Liver (tissue), 8 donors: ENCODE measurements at regions not wholly inside any gene's neighbourhood (a gene's known extent, or its start where the extent isn't known, plus 50 kb on each side); places are given as distances from the start of the nearest gene placed in this dataset.

Source experiments
- DNase-seq: peaks from one replicate; pipeline ENCODE4 v3.0.0-alpha.2; 2017; ENCODE audit warnings: low spot score
- H3K27ac ChIP-seq, 2 donors: one replicate each; pipeline ENCODE4 v1.7.0; 2013; ENCODE audit warnings: inconsistent platforms in 2 of 2, low read length in 2 of 2, control low read depth in 1 of 2, low read depth in 1 of 2, mild to moderate bottlenecking in 1 of 2
- H3K27me3 ChIP-seq, 4 donors: one replicate each; pipeline versions ENCODE4 v1.6.1 to v1.7.0; 2013; ENCODE audit warnings: low read length in 3 of 4, inconsistent platforms in 1 of 4, mild to moderate bottlenecking in 1 of 4, moderate library complexity in 1 of 4; ENCODE audit not compliant: control insufficient read depth in 4 of 4, insufficient read depth in 4 of 4
- H3K36me3 ChIP-seq, 4 donors: one replicate each; pipeline versions ENCODE4 v1.6.1 to v1.7.0; 2013; ENCODE audit warnings: low read length in 3 of 4, mild to moderate bottlenecking in 3 of 4, low read depth in 1 of 4, moderate library complexity in 1 of 4; ENCODE audit not compliant: control insufficient read depth in 4 of 4, insufficient read depth in 3 of 4
- H3K4me1 ChIP-seq, 4 donors: one replicate each; pipeline versions ENCODE4 v1.6.1 to v1.7.0; 2013; ENCODE audit warnings: low read length in 3 of 4, mild to moderate bottlenecking in 3 of 4, moderate library complexity in 1 of 4; ENCODE audit not compliant: control insufficient read depth in 4 of 4, insufficient read depth in 4 of 4
- H3K4me3 ChIP-seq, 3 donors: one replicate each; pipeline versions ENCODE4 v1.6.1 to v1.7.0; 2013; ENCODE audit warnings: low read length in 3 of 3, control low read depth in 1 of 3, low read depth in 1 of 3, mild to moderate bottlenecking in 1 of 3
- H3K9ac ChIP-seq, 2 donors: one replicate each; pipeline ENCODE4 v1.7.0; 2013; ENCODE audit warnings: low read length in 2 of 2, mild to moderate bottlenecking in 2 of 2, moderate library complexity in 2 of 2, control low read depth in 1 of 2, low read depth in 1 of 2
- H3K9me3 ChIP-seq, 4 donors: one replicate each; pipeline versions ENCODE4 v1.6.1 to v1.7.0; 2013; ENCODE audit warnings: low read length in 3 of 4; ENCODE audit not compliant: control insufficient read depth in 4 of 4
- EGR1 ChIP-seq, 2 donors: IDR thresholded peaks; 2 replicates each; pipeline ENCODE4 v1.6.1; 2016 to 2018; ENCODE audit warnings: antibody characterized with exemption in 2 of 2, low read depth in 2 of 2
- FOXA1 ChIP-seq: IDR thresholded peaks from 2 replicates; pipeline ENCODE4 v1.6.1; 2016; ENCODE audit warnings: antibody characterized with exemption
- FOXA2 ChIP-seq: IDR thresholded peaks from 2 replicates; pipeline ENCODE4 v1.6.1; 2016; ENCODE audit warnings: antibody characterized with exemption
- GABPA ChIP-seq, 2 donors: IDR thresholded peaks in 1 of 2; conservative IDR thresholded peaks in 1 of 2; 2 replicates each; pipeline ENCODE4 v1.6.1; 2016; ENCODE audit warnings: antibody characterized with exemption in 2 of 2, mild to moderate bottlenecking in 1 of 2, moderate library complexity in 1 of 2
- HNF4A ChIP-seq, 2 donors: conservative IDR thresholded peaks; 2 replicates each; pipeline ENCODE4 v1.6.1; 2016; ENCODE audit warnings: antibody characterized with exemption in 2 of 2, mild to moderate bottlenecking in 2 of 2
- HNF4G ChIP-seq: IDR thresholded peaks from 2 replicates; pipeline ENCODE4 v1.6.1; 2016; ENCODE audit warnings: antibody characterized with exemption
- JUND ChIP-seq, 2 donors: IDR thresholded peaks; 2 replicates each; pipeline ENCODE4 v1.6.1; 2016; ENCODE audit warnings: antibody characterized with exemption in 2 of 2
- NR2F2 ChIP-seq: IDR thresholded peaks from 2 replicates; pipeline ENCODE4 v1.6.1; 2016; ENCODE audit warnings: antibody characterized with exemption
- RAD21 ChIP-seq, 2 donors: IDR thresholded peaks; 2 replicates each; pipeline ENCODE4 v1.6.1; 2016; ENCODE audit warnings: antibody characterized with exemption in 2 of 2, mild to moderate bottlenecking in 2 of 2
- RXRA ChIP-seq, 2 donors: IDR thresholded peaks; 2 replicates each; pipeline ENCODE4 v1.6.1; 2017 to 2018; ENCODE audit warnings: antibody characterized with exemption in 2 of 2, mild to moderate bottlenecking in 1 of 2
- SP1 ChIP-seq: IDR thresholded peaks from 2 replicates; pipeline ENCODE4 v1.6.1; 2018; ENCODE audit warnings: antibody characterized with exemption, mild to moderate bottlenecking
- TAF1 ChIP-seq: conservative IDR thresholded peaks from 2 replicates; pipeline ENCODE4 v1.6.1; 2016; ENCODE audit warnings: antibody characterized with exemption, mild to moderate bottlenecking
- YY1 ChIP-seq: IDR thresholded peaks from 2 replicates; pipeline ENCODE4 v1.6.1; 2016; ENCODE audit warnings: antibody characterized with exemption, mild to moderate bottlenecking
- WGBS: extraction: QIAGEN DNeasy Blood & Tissue Kit; methylation state at CpG from one replicate; pipeline ENCODE4 v1.1.7; 2013; 5-methylcytosine and 5-hydroxymethylcytosine counted together
- TF ChIP-seq, protein P1 (sequence below): fragments of 150-350 bp; IDR thresholded peaks from 2 replicates; pipeline ENCODE4 v1.5.1; 2017; ENCODE audit warnings: improper control_type of control experiment, low read depth, low read length; ENCODE audit not compliant: missing input control
- TF ChIP-seq, protein P2 (sequence below): IDR thresholded peaks from 2 replicates; pipeline ENCODE4 v1.6.1; 2016; ENCODE audit warnings: antibody characterized with exemption, mild to moderate bottlenecking
- TF ChIP-seq, protein P3 (sequence below): IDR thresholded peaks from 2 replicates; pipeline ENCODE4 v1.6.1; 2016; ENCODE audit warnings: antibody characterized with exemption
- TF ChIP-seq, protein P4 (sequence below): IDR thresholded peaks from 2 replicates; pipeline ENCODE4 v1.6.1; 2016; ENCODE audit warnings: antibody characterized with exemption
- donor health status: healthy.
- donor health status: healthy.
- donor health status: healthy.
- donor health status: healthy.
- donor health status: healthy.

- Histone ChIP-seq H3K36me3 (no peaks in the 10 kb centered on the region), H3K4me3 (no peak overlapping the region), H3K4me1 (no peaks in the 10 kb centered on the region), H3K9me3 (no peaks in the 10 kb centered on the region), H3K9ac (no peak overlapping the region), H3K27ac (no peak overlapping the region), H3K27me3 (no peaks in the 10 kb centered on the region)
- DNase-seq, result no peak
- TF ChIP-seq, protein P1, sequence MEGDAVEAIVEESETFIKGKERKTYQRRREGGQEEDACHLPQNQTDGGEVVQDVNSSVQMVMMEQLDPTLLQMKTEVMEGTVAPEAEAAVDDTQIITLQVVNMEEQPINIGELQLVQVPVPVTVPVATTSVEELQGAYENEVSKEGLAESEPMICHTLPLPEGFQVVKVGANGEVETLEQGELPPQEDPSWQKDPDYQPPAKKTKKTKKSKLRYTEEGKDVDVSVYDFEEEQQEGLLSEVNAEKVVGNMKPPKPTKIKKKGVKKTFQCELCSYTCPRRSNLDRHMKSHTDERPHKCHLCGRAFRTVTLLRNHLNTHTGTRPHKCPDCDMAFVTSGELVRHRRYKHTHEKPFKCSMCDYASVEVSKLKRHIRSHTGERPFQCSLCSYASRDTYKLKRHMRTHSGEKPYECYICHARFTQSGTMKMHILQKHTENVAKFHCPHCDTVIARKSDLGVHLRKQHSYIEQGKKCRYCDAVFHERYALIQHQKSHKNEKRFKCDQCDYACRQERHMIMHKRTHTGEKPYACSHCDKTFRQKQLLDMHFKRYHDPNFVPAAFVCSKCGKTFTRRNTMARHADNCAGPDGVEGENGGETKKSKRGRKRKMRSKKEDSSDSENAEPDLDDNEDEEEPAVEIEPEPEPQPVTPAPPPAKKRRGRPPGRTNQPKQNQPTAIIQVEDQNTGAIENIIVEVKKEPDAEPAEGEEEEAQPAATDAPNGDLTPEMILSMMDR, result no peak
- 96% methylated on average over 2 of the region's 2 CpGs for WGBS
Measured at GRCh38 chr2:17309181-17309580, 209.1 kb downstream of the RAD51AP2 start.

DNA sequence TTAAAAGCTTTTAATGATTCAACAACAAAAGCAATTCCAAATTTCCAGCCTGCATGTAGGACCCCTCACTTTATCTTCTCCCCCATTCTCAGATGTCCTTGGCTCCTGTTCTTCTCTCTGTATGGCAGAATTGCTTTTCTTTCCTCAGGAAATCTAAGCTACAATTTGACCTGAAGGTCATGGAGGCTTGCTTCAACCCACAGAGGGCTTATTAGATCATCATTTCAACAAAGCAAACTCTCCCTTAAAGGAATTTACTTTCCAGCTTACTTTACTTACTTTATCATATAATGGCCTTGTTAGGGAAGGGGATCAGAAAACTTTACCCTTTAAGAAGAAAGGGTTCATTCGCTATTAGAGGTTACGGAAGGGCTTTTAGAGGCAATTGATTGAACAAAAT, 211.5 kb downstream of the RAD51AP2 start:
- no peak overlapping the region for H3K27ac ChIP-seq
- H3K36me3 ChIP-seq, result no peaks in the 10 kb centered on the region
- no peaks in the 10 kb centered on the region for H3K27me3 ChIP-seq
- H3K4me3 ChIP-seq, result no peak overlapping the region
- DNase-seq, result no peak
- WGBS, result 94% methylated on average over 2 of the region's 2 CpGs
- no peak for TF ChIP-seq TAF1
- TF ChIP-seq JUND (IDR thresholded peaks at IDR 0.05), result no peak
- TF ChIP-seq HNF4A (conservative IDR thresholded peaks at IDR 0.05), result no peak
- no peak for TF ChIP-seq HNF4G
- TF ChIP-seq FOXA1, result no peak
- TF ChIP-seq RXRA (IDR thresholded peaks at IDR 0.05), result no peak
- TF ChIP-seq, protein P2, sequence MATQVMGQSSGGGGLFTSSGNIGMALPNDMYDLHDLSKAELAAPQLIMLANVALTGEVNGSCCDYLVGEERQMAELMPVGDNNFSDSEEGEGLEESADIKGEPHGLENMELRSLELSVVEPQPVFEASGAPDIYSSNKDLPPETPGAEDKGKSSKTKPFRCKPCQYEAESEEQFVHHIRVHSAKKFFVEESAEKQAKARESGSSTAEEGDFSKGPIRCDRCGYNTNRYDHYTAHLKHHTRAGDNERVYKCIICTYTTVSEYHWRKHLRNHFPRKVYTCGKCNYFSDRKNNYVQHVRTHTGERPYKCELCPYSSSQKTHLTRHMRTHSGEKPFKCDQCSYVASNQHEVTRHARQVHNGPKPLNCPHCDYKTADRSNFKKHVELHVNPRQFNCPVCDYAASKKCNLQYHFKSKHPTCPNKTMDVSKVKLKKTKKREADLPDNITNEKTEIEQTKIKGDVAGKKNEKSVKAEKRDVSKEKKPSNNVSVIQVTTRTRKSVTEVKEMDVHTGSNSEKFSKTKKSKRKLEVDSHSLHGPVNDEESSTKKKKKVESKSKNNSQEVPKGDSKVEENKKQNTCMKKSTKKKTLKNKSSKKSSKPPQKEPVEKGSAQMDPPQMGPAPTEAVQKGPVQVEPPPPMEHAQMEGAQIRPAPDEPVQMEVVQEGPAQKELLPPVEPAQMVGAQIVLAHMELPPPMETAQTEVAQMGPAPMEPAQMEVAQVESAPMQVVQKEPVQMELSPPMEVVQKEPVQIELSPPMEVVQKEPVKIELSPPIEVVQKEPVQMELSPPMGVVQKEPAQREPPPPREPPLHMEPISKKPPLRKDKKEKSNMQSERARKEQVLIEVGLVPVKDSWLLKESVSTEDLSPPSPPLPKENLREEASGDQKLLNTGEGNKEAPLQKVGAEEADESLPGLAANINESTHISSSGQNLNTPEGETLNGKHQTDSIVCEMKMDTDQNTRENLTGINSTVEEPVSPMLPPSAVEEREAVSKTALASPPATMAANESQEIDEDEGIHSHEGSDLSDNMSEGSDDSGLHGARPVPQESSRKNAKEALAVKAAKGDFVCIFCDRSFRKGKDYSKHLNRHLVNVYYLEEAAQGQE, result no peak
- TF ChIP-seq, protein P3, sequence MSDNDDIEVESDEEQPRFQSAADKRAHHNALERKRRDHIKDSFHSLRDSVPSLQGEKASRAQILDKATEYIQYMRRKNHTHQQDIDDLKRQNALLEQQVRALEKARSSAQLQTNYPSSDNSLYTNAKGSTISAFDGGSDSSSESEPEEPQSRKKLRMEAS, result no peak
- TF ChIP-seq, protein P4, sequence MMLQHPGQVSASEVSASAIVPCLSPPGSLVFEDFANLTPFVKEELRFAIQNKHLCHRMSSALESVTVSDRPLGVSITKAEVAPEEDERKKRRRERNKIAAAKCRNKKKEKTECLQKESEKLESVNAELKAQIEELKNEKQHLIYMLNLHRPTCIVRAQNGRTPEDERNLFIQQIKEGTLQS, result no peak
- no peak for TF ChIP-seq EGR1 (IDR thresholded peaks at IDR 0.05; ENCODE audit: low read depth in 2 of 2)
- no peak for TF ChIP-seq RAD21 (IDR thresholded peaks at IDR 0.05)
- TF ChIP-seq NR2F2, result no peak
- no peak for TF ChIP-seq YY1
- H3K9me3 ChIP-seq, result no peaks in the 10 kb centered on the region
- no peak overlapping the region for H3K9ac ChIP-seq
- no peaks in the 10 kb centered on the region for H3K4me1 ChIP-seq

GRCh38 chr2:17306219-17306618, 212.0 kb downstream of the RAD51AP2 start:
- no peak overlapping the region for H3K27ac ChIP-seq
- no peak overlapping the region for H3K9ac ChIP-seq
- H3K4me3 ChIP-seq, result no peak overlapping the region
- H3K4me1 ChIP-seq, result no peaks in the 10 kb centered on the region
- 93% methylated on average over 1 of the region's 1 CpG for WGBS
- H3K27me3 ChIP-seq, result no peaks in the 10 kb centered on the region
- no peak for TF ChIP-seq GABPA (IDR thresholded peaks at IDR 0.05 in 1 of 2, conservative IDR thresholded peaks at IDR 0.05 in 1 of 2)
- TF ChIP-seq RXRA (IDR thresholded peaks at IDR 0.05), result peak; percentile 21 to 26
- no peak for TF ChIP-seq JUND (IDR thresholded peaks at IDR 0.05)
- peak; percentile 41 for TF ChIP-seq FOXA2
- TF ChIP-seq SP1, result no peak
- no peak for TF ChIP-seq HNF4G
- TF ChIP-seq HNF4A (conservative IDR thresholded peaks at IDR 0.05), result peak; percentile 51 to 56
- DNase-seq, result no peak
- H3K9me3 ChIP-seq, result no peaks in the 10 kb centered on the region
- H3K36me3 ChIP-seq, result no peaks in the 10 kb centered on the region
